GM21723 (cell line): ENCODE measurements at regions not wholly inside any gene's neighbourhood (a gene's known extent, or its start where the extent isn't known, plus 50 kb on each side); places are given as distances from the start of the nearest gene placed in this dataset.

Experiments
- ATAC-seq: cut with Tn5 transposase; IDR thresholded peaks from one replicate; pipeline ENCODE4 v1.9.1; 2021; ENCODE audit warnings: mild to moderate bottlenecking, moderate library complexity; ENCODE audit not compliant: unreplicated experiment

DNA sequence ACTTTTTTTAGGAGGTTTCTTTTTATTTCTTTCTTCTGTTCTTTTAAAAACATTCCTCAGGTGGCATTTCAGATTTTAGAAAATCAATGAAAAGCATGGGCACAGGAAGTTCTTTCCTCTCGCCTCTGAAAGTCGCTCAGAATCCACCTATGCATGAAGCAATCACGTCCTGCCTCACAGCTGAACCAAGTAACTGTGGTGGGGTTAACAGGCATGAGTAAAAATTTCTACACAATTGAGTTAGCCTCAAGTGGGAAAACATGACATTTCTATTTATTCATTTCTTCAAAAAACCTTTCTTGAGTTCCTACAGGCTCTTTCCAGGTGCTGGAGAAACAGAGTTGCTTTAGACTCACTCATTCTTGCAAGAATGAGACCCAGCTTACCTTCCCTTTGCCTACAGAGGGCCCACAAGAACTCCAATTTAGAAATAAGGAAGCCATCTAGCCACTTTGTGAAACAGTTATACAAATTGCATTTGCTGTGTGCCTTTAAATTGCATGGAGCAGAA, 508.9 kb upstream of the PKN2 start:
- no peak for ATAC-seq

DNA sequence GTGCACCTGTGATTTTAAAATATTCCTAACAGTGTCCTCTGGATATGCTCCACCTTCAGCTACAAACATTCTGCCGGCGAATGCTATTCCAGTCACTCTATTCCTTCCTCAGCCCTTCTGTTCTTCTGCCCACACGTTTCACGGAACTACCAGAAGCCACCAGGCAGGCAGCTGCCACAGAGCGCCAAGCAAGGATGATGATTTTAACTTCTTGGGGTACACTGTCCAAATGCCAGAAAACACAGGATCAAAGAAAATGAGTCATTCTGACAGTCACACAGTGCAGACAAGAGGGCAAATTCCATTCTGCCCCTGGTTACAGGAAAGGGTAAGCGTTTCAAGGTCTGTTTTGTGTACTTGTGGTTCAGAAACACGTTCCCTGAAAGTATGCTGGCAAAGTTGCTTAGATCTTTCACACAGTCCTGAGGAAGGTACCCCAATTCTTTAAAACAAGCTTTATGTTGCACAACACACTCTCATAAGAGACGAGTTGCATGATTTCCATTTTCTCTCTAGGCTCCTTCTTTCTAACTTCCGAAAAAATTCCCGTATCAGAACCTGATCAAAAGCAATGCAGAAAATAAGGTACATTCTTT, 508.3 kb upstream of the PKN2 start:
- no peak for ATAC-seq

DNA sequence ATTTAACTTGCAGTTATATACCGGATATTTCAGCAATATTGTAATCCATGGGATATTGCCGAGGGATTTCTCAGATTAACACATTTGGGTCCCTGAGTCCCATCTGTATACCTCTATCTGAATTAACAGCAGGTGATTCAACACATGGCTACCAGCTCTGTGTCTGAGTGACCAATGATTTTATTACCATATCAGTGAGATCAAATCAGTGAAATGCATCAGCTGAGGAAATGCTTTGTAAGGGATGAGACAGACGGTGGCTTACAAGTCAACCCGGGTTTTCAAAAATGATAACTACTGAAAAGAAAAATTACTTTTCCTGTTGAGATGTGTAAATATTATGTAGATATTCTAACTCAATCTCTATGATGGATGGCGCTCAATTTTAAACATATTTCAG, 504.1 kb upstream of the PKN2 start:
- ATAC-seq = no peak

DNA sequence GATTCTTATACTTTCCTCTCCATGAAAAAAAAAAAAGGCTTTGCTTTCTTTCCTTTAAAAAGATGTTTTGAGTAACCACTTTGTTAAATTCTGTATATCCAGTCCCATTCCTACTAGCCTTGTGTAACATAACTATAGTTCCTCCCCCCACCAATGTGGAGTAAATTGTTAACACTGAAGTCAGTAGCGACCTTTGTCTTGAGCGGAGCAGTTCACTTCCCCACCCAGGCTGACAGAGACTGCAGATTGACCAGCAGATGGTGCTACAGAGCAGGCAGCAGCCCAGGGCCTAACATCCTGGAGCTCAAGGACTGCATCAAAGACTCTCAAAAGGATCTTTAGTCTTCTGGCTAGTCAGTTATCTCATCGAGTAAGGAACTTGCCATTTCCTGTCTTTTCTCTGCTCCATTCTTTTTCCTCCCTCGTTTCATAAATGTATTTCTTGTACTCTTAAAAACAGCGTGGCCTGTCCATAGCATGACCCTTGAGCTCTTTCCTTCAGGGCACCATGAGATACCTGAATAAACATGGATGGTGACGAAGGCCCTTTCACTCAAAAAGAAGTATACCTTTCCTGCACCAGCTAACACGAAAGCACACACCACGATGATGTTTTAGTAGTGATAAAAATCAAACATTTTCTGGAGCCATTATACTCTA, 503.5 kb upstream of the PKN2 start:
- ATAC-seq = peak; percentile 99

GRCh38 chr1:88186911-88187310, 497.2 kb upstream of the PKN2 start:
- ATAC-seq = no peak

DNA sequence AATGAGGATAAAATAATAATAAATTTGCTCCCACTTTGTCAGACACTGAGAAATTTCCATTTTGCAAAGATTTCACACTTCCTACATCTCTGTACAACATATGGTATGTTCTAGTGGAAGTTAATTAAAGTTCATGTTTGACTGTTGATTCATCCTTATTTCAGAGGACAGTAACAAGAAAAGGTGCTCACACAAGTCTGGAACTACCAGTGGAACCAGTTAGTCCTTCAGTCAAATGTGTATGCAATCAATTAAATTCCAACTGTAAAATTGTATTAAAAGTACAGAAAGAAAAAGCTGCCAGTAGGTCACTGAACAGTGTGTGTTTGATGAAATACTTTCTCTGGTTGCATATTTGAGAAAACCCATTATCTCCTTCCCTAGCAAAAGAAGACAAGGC, 496.0 kb upstream of the PKN2 start:
- ATAC-seq = no peak

DNA sequence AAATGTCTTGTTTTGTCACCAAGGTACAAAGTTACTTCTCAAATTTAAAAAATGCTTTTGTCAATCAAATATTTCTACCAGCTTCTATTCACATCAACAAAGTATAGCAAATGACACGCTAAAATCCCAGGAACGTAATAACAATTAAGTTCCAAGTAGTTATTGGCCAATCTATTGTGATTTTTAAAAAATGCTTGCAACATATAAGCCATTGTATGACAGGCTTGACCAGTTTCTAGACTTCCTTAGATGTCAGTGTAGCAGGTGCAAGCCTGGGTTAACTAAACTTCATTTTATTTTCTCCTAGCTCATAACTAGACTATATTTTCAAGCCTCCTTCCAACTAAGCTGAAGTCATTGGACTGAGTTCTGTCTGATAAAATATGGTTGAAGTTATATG, 494.5 kb upstream of the PKN2 start:
- no peak for ATAC-seq

GRCh38 chr1:88191917-88192316, 492.2 kb upstream of the PKN2 start:
- peak; percentile 94 for ATAC-seq

DNA sequence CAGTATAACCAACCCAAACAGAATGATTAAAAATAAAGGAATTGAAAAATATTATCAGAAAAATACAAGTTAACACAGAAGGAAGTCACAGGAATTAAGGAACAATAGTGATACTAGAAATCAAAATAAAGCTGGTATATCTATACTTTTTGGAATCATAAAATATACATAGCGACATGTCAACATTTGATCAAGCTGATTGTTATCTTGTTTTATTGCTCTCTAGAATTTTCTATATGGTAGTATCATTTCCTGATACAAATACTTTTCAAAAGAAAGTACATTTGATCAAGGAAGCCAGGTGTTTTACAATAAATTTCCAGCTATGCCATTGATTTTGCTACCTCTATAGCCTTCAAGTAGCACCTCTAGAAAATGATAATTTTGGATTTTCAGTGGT, 489.5 kb upstream of the PKN2 start:
- no peak for ATAC-seq

GRCh38 chr1:88200545-88200944, 483.5 kb upstream of the PKN2 start:
- ATAC-seq = no peak

- ATAC-seq = no peak
Observed at GRCh38 chr1:88204111-88204510, 480.0 kb upstream of the PKN2 start.

DNA sequence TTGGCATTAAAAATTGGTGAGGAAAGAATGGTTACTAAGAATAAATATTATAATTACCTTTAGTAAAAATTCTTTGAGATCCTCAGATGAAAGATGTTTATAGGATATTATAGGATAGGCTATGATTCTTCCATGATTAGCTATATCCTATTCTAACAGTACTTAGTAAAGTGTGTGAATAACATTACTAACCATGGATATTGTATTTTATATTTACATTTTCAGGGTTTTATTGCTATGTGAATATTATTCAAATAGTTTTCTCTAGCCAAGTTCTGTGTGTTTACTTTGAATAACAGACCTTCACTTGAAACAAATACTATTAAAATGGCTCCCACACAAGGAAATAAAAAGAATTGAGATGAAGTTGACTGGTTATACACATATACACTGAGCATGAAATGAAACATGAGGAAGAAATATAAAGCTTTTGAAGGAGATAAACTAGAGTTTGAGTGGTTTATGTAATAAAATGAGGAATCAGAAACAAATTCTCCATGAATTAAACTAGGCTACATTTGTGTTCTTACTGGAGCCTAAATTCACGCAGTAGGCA, 479.4 kb upstream of the PKN2 start:
- ATAC-seq = no peak

DNA sequence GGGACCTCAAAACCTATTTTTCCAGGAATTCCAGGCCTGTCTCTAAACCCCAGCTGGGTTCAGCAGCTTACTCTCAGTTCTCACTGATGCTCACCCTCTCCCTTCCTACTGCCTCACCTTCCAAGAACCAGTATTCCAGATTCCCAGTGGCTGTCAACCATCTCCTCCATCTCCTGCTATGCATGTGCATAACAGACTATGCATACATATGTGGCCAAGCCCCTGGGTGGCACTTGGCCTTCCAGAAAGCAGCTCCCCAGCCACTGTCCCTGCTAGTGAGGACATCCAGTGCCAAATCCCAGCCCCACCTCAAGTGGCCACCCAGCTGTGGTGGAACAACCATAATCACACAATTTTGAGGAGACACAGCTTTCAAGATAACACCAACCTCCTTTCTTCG, 475.7 kb upstream of the PKN2 start:
- ATAC-seq = no peak

DNA sequence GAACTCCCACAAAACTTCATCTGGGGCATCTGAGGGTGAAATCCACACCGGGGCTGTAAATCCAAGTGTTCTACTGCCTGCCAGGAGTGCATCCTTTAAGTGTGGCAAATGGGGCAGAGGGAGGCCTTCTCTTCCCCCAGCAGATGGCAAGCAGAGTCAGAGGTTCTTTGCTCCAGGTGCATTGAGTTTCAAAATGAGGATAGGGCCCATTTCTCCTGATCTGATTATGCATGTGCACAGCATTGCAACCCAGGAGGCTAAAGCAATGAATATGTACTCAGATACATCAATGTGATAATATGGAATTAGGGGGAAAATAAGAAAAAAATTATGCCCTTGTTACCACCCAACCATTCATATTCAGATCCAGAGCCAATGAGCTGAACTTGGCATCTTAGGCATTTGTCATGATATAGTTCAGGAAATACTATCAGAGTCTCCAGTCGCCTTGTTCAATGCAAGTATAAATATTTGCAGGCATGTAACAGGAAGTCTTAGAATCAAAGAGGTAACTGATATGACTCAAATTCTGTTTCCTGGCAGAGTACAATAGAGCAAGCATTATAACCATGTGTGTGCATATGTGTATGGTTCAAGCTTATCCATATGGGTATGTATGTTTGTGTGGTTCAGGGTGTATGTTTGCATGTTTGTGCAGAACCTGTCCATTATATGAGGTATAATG, 473.8 kb upstream of the PKN2 start:
- no peak for ATAC-seq

DNA sequence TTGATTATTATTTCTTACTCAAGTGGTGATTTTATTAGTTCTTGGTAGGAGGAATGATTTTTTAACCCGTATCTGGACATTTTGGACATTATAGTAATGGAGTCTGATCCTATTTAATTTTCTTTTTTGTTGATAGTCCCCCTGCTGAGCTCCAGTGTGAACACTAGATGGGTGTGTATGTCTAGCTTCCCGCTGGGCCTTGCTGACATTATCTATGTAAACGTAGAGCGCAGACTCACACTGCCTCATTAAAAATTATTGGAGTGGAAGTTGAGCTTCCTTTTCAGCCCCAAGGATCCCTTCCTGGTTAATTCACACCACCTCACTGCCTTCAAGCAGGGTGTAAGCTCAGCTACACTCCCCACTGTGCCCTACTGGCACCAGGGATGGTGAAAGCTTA, 467.6 kb upstream of the PKN2 start:
- ATAC-seq = no peak

DNA sequence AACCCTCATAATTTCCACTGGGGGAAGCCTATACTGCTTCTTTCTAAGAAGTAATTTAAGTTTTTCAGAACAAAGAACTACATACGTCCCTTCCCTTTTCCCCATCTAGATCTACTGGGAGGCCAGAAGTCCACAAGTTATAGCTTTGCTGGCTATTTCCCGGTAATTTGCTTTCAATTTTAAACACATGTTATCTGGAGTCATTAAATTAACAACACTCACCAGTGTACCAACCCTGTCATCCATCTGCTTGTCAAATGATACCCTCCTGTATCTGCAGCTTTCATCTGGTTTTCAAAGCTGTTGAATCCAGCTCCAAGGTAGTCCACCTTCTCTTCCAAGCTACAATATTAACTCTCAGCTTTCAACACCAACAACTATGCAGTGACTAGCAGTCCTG, 466.7 kb upstream of the PKN2 start:
- no peak for ATAC-seq

DNA sequence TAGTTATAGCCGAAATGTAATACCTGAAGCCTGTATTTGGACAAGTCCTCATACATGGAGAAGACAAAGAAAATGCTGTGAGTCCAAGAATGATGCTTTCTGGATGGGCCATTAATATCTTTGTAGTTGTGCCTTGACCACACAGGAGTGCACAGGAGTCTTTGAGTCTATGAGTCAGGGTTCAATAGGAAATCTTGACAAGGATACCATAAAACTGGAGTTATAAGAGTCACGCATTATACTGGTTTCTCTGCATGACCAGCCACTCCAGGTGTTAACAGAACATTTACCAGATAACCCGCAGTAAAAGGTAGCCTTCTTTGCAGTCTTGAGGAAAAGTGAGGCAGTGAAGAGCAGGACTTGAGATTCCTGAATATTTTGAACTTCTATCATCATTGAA, 464.6 kb upstream of the PKN2 start:
- ATAC-seq = no peak

GRCh38 chr1:88221411-88221810, 462.7 kb upstream of the PKN2 start:
- ATAC-seq = no peak

GRCh38 chr1:88224906-88225305, 459.2 kb upstream of the PKN2 start:
- ATAC-seq = no peak

- ATAC-seq = no peak
Observed at GRCh38 chr1:88228114-88228513, 456.0 kb upstream of the PKN2 start.

GRCh38 chr1:88230126-88230525, 453.9 kb upstream of the PKN2 start:
- no peak for ATAC-seq

- ATAC-seq = no peak
Observed at GRCh38 chr1:88237058-88237457, 447.0 kb upstream of the PKN2 start.
